KMS-11 (cell line): ENCODE measurements at regions not wholly inside any gene's neighbourhood (a gene's known extent, or its start where the extent isn't known, plus 50 kb on each side); places are given as distances from the start of the nearest gene placed in this dataset.

Experiments
- H2AFZ ChIP-seq: fragments of 200-600 bp; sonication (generic); 2 replicates; pipeline ENCODE4 v1.6.1; 2016; ENCODE audit warnings: antibody characterized with exemption, mixed run types, low read depth
- H3K27ac ChIP-seq: fragments of 200-600 bp; sonication (generic); 2 replicates; pipeline ENCODE4 v1.6.1; 2016; ENCODE audit warnings: mild to moderate bottlenecking, mixed run types
- H3K27me3 ChIP-seq: fragments of 200-600 bp; sonication (generic); 2 replicates; pipeline ENCODE4 v1.6.1; 2017; ENCODE audit warnings: mild to moderate bottlenecking, low read depth, mixed run types, moderate library complexity; ENCODE audit not compliant: insufficient read depth
- H3K36me3 ChIP-seq: fragments of 200-600 bp; sonication (generic); 2 replicates; pipeline ENCODE4 v1.6.1; 2017; ENCODE audit warnings: mild to moderate bottlenecking, mixed run types; ENCODE audit not compliant: insufficient read depth
- H3K4me1 ChIP-seq: fragments of 200-600 bp; sonication (generic); 2 replicates; pipeline ENCODE4 v1.6.1; 2016; ENCODE audit warnings: mild to moderate bottlenecking, low read depth, mixed run types; ENCODE audit not compliant: poor library complexity, severe bottlenecking
- H3K4me2 ChIP-seq: fragments of 200-600 bp; sonication (generic); 2 replicates; pipeline ENCODE4 v1.7.0; 2016; ENCODE audit warnings: mild to moderate bottlenecking, mixed run types
- H3K4me3 ChIP-seq: fragments of 200-600 bp; sonication (generic); IDR thresholded peaks from 2 replicates; pipeline ENCODE4 v1.6.1; 2017; ENCODE audit warnings: low read depth, low read length, mixed read lengths; ENCODE audit not compliant: insufficient read depth
- H3K79me2 ChIP-seq: fragments of 200-600 bp; sonication (generic); 2 replicates; pipeline ENCODE4 v1.6.1; 2016; ENCODE audit warnings: low read depth, mixed run types; ENCODE audit not compliant: insufficient read depth
- H3K9ac ChIP-seq: fragments of 200-600 bp; sonication (generic); 2 replicates; pipeline ENCODE4 v1.6.1; 2016; ENCODE audit warnings: mild to moderate bottlenecking, mixed run types
- H4K20me1 ChIP-seq: fragments of 200-600 bp; sonication (generic); 2 replicates; pipeline ENCODE4 v1.6.1; 2016; ENCODE audit warnings: mild to moderate bottlenecking, mixed run types; ENCODE audit not compliant: insufficient read depth
- CTCF ChIP-seq: fragments of 200-600 bp; sonication (generic); conservative IDR thresholded peaks from 2 replicates; pipeline ENCODE4 v1.6.1; 2017; ENCODE audit warnings: low read depth, mild to moderate bottlenecking, antibody characterized with exemption, low read length, moderate library complexity, mixed read lengths

GRCh38 chr17:27944546-27945332 is 51.6 kb upstream of the LYRM9 start:
- H3K27me3 ChIP-seq = no peaks in the 10 kb centered on the region
- H3K36me3 ChIP-seq = no peaks in the 10 kb centered on the region
- H2AFZ ChIP-seq = no peak overlapping the region
- no peaks in the 10 kb centered on the region for H3K79me2 ChIP-seq
- H3K4me3 ChIP-seq = no peak overlapping the region
- no peaks in the 10 kb centered on the region for H4K20me1 ChIP-seq
- H3K4me2 ChIP-seq = no peak overlapping the region
- no peak overlapping the region for H3K9ac ChIP-seq
- no peak for TF ChIP-seq CTCF
- no peaks in the 10 kb centered on the region for H3K4me1 ChIP-seq
- H3K27ac ChIP-seq = no peak overlapping the region

- TF ChIP-seq CTCF = no peak
- no peaks in the 10 kb centered on the region for H3K36me3 ChIP-seq
- H3K27ac ChIP-seq = no peak overlapping the region
- no peak overlapping the region for H2AFZ ChIP-seq
- H3K4me1 ChIP-seq = no peaks in the 10 kb centered on the region
- H3K79me2 ChIP-seq = no peaks in the 10 kb centered on the region
- no peak overlapping the region for H3K4me3 ChIP-seq
- H4K20me1 ChIP-seq = no peaks in the 10 kb centered on the region
- H3K4me2 ChIP-seq = no peak overlapping the region
- no peaks in the 10 kb centered on the region for H3K27me3 ChIP-seq
- no peak overlapping the region for H3K9ac ChIP-seq
Observed at GRCh38 chr17:27945333-27945616, 52.1 kb upstream of the LYRM9 start.

GRCh38 chr17:27945953-27946352 is 52.8 kb upstream of the LYRM9 start:
- H3K36me3 ChIP-seq = no peaks in the 10 kb centered on the region
- TF ChIP-seq CTCF = no peak
- H3K27me3 ChIP-seq = no peaks in the 10 kb centered on the region
- no peak overlapping the region for H3K4me2 ChIP-seq
- H2AFZ ChIP-seq = no peak overlapping the region
- H3K27ac ChIP-seq = no peak overlapping the region
- H3K4me3 ChIP-seq = no peak overlapping the region
- no peaks in the 10 kb centered on the region for H3K4me1 ChIP-seq
- no peaks in the 10 kb centered on the region for H3K79me2 ChIP-seq
- no peaks in the 10 kb centered on the region for H4K20me1 ChIP-seq
- H3K9ac ChIP-seq = no peak overlapping the region

GRCh38 chr17:27946513-27946912 is 53.3 kb upstream of the LYRM9 start:
- Histone ChIP-seq H3K4me3 (no peak overlapping the region), H4K20me1 (no peaks in the 10 kb centered on the region), H3K4me1 (no peaks in the 10 kb centered on the region), H3K27me3 (no peaks in the 10 kb centered on the region), H3K36me3 (no peaks in the 10 kb centered on the region), H3K9ac (no peak overlapping the region), H3K79me2 (no peaks in the 10 kb centered on the region), H3K27ac (no peak overlapping the region), H3K4me2 (no peak overlapping the region), H2AFZ (no peak overlapping the region)
- no peak for TF ChIP-seq CTCF
